A673 (cell line): ENCODE measurements at regions not wholly inside any gene's neighbourhood (a gene's known extent, or its start where the extent isn't known, plus 50 kb on each side); places are given as distances from the start of the nearest gene placed in this dataset.

ENCODE experiments used
- CTCF ChIP-seq: fragments of 300-800, 200-600 bp; sonication (generic); conservative IDR thresholded peaks from 2 replicates; pipeline ENCODE4 v1.5.1; 2017; ENCODE audit warnings: low read depth, mild to moderate bottlenecking, antibody characterized with exemption, low read length, moderate library complexity, mixed read lengths
- EZH2 ChIP-seq: fragments of 200-600 bp; sonication (generic); IDR thresholded peaks from 2 replicates; pipeline ENCODE4 v1.6.1; 2017; ENCODE audit warnings: borderline replicate concordance, low read depth, mild to moderate bottlenecking, mixed read lengths, antibody characterized with exemption, low read length; ENCODE audit not compliant: poor library complexity, severe bottlenecking

GRCh38 chr6:105821027-105821426, 265.1 kb upstream of the PRDM1 start:
- TF ChIP-seq CTCF (no peak), EZH2 (no peak)
